Cardiac muscle cell (in vitro differentiated cells and primary cell): ENCODE measurements at regions not wholly inside any gene's neighbourhood (a gene's known extent, or its start where the extent isn't known, plus 50 kb on each side); places are given as distances from the start of the nearest gene placed in this dataset.

Source experiments
- DNase-seq, 2 donors: peaks; one replicate each; pipeline versions ENCODE4 v3.0.0 to v3.0.0-alpha.2; 2010 to 2017; ENCODE audit warnings: low read depth in 1 of 2, low spot score in 1 of 2
- H3K27ac ChIP-seq: fragments of 200-600 bp; sonication (generic); 2 replicates; pipeline ENCODE4 v1.5.1; 2016
- H3K27me3 ChIP-seq: fragments of 200-600 bp; sonication (generic); 2 replicates; pipeline ENCODE4 v1.6.0; 2016; ENCODE audit warnings: control low read depth
- H3K36me3 ChIP-seq: fragments of 200-600 bp; sonication (generic); 2 replicates; pipeline ENCODE4 v1.5.1; 2016; ENCODE audit warnings: control low read depth
- H3K4me1 ChIP-seq: fragments of 200-600 bp; sonication (generic); 2 replicates; pipeline ENCODE4 v1.8.1; 2017; ENCODE audit warnings: low read depth, mild to moderate bottlenecking, mixed run types
- H3K4me3 ChIP-seq: fragments of 200-600 bp; sonication (generic); 2 replicates; pipeline ENCODE4 v1.5.1; 2016; ENCODE audit warnings: mild to moderate bottlenecking
- H3K9me3 ChIP-seq: fragments of 200-600 bp; sonication (generic); 2 replicates; pipeline ENCODE4 v1.5.1; 2017; ENCODE audit warnings: low read depth, mild to moderate bottlenecking, control low read depth
- CTCF ChIP-seq: IDR thresholded peaks from 2 replicates; pipeline ENCODE4 v1.5.1; 2012; ENCODE audit warnings: low read depth, mild to moderate bottlenecking, low read length

GRCh38 chr3:194961149-194961548, 275.5 kb downstream of the FAM43A start:
- TF ChIP-seq CTCF, result no peak
- no peaks in the 10 kb centered on the region for H3K9me3 ChIP-seq
- H3K27me3 ChIP-seq, result no peaks in the 10 kb centered on the region
- H3K36me3 ChIP-seq, result no peaks in the 10 kb centered on the region
- DNase-seq, result no peak
- H3K4me1 ChIP-seq, result no peaks in the 10 kb centered on the region
- H3K4me3 ChIP-seq, result no peak overlapping the region
- no peak overlapping the region for H3K27ac ChIP-seq

- Histone ChIP-seq H3K4me3 (no peak overlapping the region), H3K27me3 (no peaks in the 10 kb centered on the region), H3K27ac (no peak overlapping the region), H3K9me3 (no peaks in the 10 kb centered on the region), H3K4me1 (no peaks in the 10 kb centered on the region), H3K36me3 (no peaks in the 10 kb centered on the region)
- no peak for TF ChIP-seq CTCF
- no peak for DNase-seq
Observed at GRCh38 chr3:194961571-194961970, 275.9 kb downstream of the FAM43A start.

- DNase-seq, result no peak
- Histone ChIP-seq H3K4me1 (no peaks in the 10 kb centered on the region), H3K9me3 (no peaks in the 10 kb centered on the region), H3K4me3 (no peak overlapping the region), H3K27ac (no peak overlapping the region), H3K36me3 (no peaks in the 10 kb centered on the region), H3K27me3 (no peaks in the 10 kb centered on the region)
- TF ChIP-seq CTCF, result no peak
Observed at GRCh38 chr3:194962056-194962455, 276.4 kb downstream of the FAM43A start.

- H3K9me3 ChIP-seq, result no peaks in the 10 kb centered on the region
- no peak for DNase-seq
- TF ChIP-seq CTCF, result no peak
Observed at GRCh38 chr3:194964809-194965208, 279.1 kb downstream of the FAM43A start.

GRCh38 chr3:194967151-194968117, 281.8 kb downstream of the FAM43A start:
- peaks cover 2% of the 10 kb centered on the region for H3K4me1 ChIP-seq
- no peaks in the 10 kb centered on the region for H3K36me3 ChIP-seq
- no peaks in the 10 kb centered on the region for H3K9me3 ChIP-seq
- no peak overlapping the region for H3K27ac ChIP-seq
- no peak for TF ChIP-seq CTCF
- peak in 1 of 2 donors; percentile 14 for DNase-seq
- no peak overlapping the region for H3K4me3 ChIP-seq
- H3K27me3 ChIP-seq, result no peaks in the 10 kb centered on the region

More at GRCh38 chr3:194964809-194965208, 279.1 kb downstream of the FAM43A start:
- Histone ChIP-seq H3K36me3 (no peaks in the 10 kb centered on the region), H3K4me1 (no peaks in the 10 kb centered on the region), H3K4me3 (no peak overlapping the region), H3K27ac (no peak overlapping the region), H3K27me3 (no peaks in the 10 kb centered on the region)
